ENCODE measurements at regions not wholly inside any gene's neighbourhood (a gene's known extent, or its start where the extent isn't known, plus 50 kb on each side); places are given as distances from the start of the nearest gene placed in this dataset.

GRCh38 chr15:93278783-93279182 is 189.8 kb upstream of the RGMA start:
- Histone ChIP-seq H3K4ac (ENCODE audit: low read depth in 1 of 2, low read length in 2 of 2) (no peak overlapping the region), H3K23ac (ENCODE audit: low read length in 2 of 2) (no peak overlapping the region), H3K79me1 (replicated peaks; ENCODE audit: low read length, poor library complexity, severe bottlenecking) (no peaks in the 10 kb centered on the region), H3K18ac (ENCODE audit: low read depth in 1 of 2, low read length in 2 of 2) (no peak overlapping the region), H2BK120ac (ENCODE audit: low read depth, low read length) (no peak overlapping the region), H3K4me3 (ENCODE audit: insufficient read depth in 1 of 2, low read depth in 1 of 2, low read length in 2 of 2) (no peak overlapping the region), H2BK15ac (ENCODE audit: low read depth, poor library complexity, severe bottlenecking) (no peak overlapping the region), H3K4me2 (ENCODE audit: low read length, poor library complexity, severe bottlenecking) (no peak overlapping the region), H3K9ac (ENCODE audit: low read length) (no peak overlapping the region), H3K9me3 (ENCODE audit: control insufficient read depth, low read length) (peaks cover 28% of the 10 kb centered on the region), H4K91ac (ENCODE audit: low read length) (no peak overlapping the region), H3K27me3 (ENCODE audit: control insufficient read depth in 1 of 2, insufficient read depth in 1 of 2, low read length in 2 of 2) (peaks cover 0 to 10% of the 10 kb centered on the region in 2 experiments), H2AK5ac (ENCODE audit: low read length, severe bottlenecking) (no peak overlapping the region), H3K14ac (ENCODE audit: low read length in 2 of 2) (no peak overlapping the region), H2BK12ac (ENCODE audit: low read length in 2 of 2) (no peak overlapping the region), H2BK5ac (ENCODE audit: low read depth, low read length, poor library complexity, severe bottlenecking) (no peak overlapping the region), H3K36me3 (ENCODE audit: control insufficient read depth in 1 of 2, insufficient read depth in 2 of 2, low read depth in 1 of 2, low read length in 2 of 2) (no peaks in the 10 kb centered on the region), H2AFZ (ENCODE audit: low read depth, low read length) (no peak overlapping the region), H3K4me1 (ENCODE audit: control insufficient read depth, insufficient read depth, low read depth, low read length) (peaks cover 3% of the 10 kb centered on the region), H4K8ac (ENCODE audit: low read length) (no peak overlapping the region), H3K27ac (ENCODE audit: low read length, poor library complexity, severe bottlenecking) (no peak overlapping the region)
- 93% methylated on average over 3 of the region's 3 CpGs for WGBS
- DNase-seq = no peak

- WGBS = 70% methylated on average over 10 of the region's 10 CpGs
- Histone ChIP-seq H2AK5ac (ENCODE audit: low read length, severe bottlenecking) (no peak overlapping the region), H3K9ac (ENCODE audit: low read length) (no peak overlapping the region), H4K91ac (ENCODE audit: low read length) (no peak overlapping the region), H3K27ac (ENCODE audit: low read length, poor library complexity, severe bottlenecking) (no peak overlapping the region), H2BK15ac (ENCODE audit: low read depth, poor library complexity, severe bottlenecking) (no peak overlapping the region), H3K14ac (ENCODE audit: low read length in 2 of 2) (no peak overlapping the region), H2BK120ac (ENCODE audit: low read depth, low read length) (no peak overlapping the region), H3K36me3 (ENCODE audit: control insufficient read depth in 1 of 2, insufficient read depth in 2 of 2, low read depth in 1 of 2, low read length in 2 of 2) (no peaks in the 10 kb centered on the region), H3K4me3 (ENCODE audit: insufficient read depth in 1 of 2, low read depth in 1 of 2, low read length in 2 of 2) (no peak overlapping the region), H3K18ac (ENCODE audit: low read depth in 1 of 2, low read length in 2 of 2) (no peak overlapping the region), H3K27me3 (ENCODE audit: control insufficient read depth in 1 of 2, insufficient read depth in 1 of 2, low read length in 2 of 2) (peaks cover 0 to 4% of the 10 kb centered on the region in 2 experiments), H3K4me1 (ENCODE audit: control insufficient read depth, insufficient read depth, low read depth, low read length) (peaks cover 3% of the 10 kb centered on the region), H3K79me1 (replicated peaks; ENCODE audit: low read length, poor library complexity, severe bottlenecking) (no peaks in the 10 kb centered on the region), H3K9me3 (ENCODE audit: control insufficient read depth, low read length) (peaks cover 35% of the 10 kb centered on the region), H4K8ac (ENCODE audit: low read length) (no peak overlapping the region), H2AFZ (ENCODE audit: low read depth, low read length) (no peak overlapping the region), H2BK5ac (ENCODE audit: low read depth, low read length, poor library complexity, severe bottlenecking) (no peak overlapping the region), H3K4ac (ENCODE audit: low read depth in 1 of 2, low read length in 2 of 2) (no peak overlapping the region), H3K23ac (ENCODE audit: low read length in 2 of 2) (no peak overlapping the region), H3K4me2 (ENCODE audit: low read length, poor library complexity, severe bottlenecking) (no peak overlapping the region), H2BK12ac (ENCODE audit: low read length in 2 of 2) (no peak overlapping the region)
- DNase-seq = no peak
These were observed 189.0 kb upstream of the RGMA start for GRCh38 chr15:93278006-93278405.

GRCh38 chr15:93274257-93274656 is 185.2 kb upstream of the RGMA start:
- DNase-seq = no peak
- no peaks in the 10 kb centered on the region for H3K36me3 ChIP-seq (ENCODE audit: control insufficient read depth in 1 of 2, insufficient read depth in 2 of 2, low read depth in 1 of 2, low read length in 2 of 2)
- H3K9ac ChIP-seq (ENCODE audit: low read length) = no peak overlapping the region
- H2BK12ac ChIP-seq (ENCODE audit: low read length in 2 of 2) = no peak overlapping the region
- H3K4ac ChIP-seq (ENCODE audit: low read depth in 1 of 2, low read length in 2 of 2) = no peak overlapping the region
- H3K27me3 ChIP-seq (ENCODE audit: control insufficient read depth in 1 of 2, insufficient read depth in 1 of 2, low read length in 2 of 2) = no peaks in the 10 kb centered on the region
- H3K4me3 ChIP-seq (ENCODE audit: insufficient read depth in 1 of 2, low read depth in 1 of 2, low read length in 2 of 2) = no peak overlapping the region
- no peaks in the 10 kb centered on the region for H3K79me1 ChIP-seq (replicated peaks; ENCODE audit: low read length, poor library complexity, severe bottlenecking)
- no peak overlapping the region for H3K14ac ChIP-seq (ENCODE audit: low read length in 2 of 2)
- H2AK5ac ChIP-seq (ENCODE audit: low read length, severe bottlenecking) = no peak overlapping the region
- H3K18ac ChIP-seq (ENCODE audit: low read depth in 1 of 2, low read length in 2 of 2) = no peak overlapping the region
- peaks cover 53% of the 10 kb centered on the region for H3K9me3 ChIP-seq (ENCODE audit: control insufficient read depth, low read length)
- no peak overlapping the region for H2BK5ac ChIP-seq (ENCODE audit: low read depth, low read length, poor library complexity, severe bottlenecking)
- H3K4me2 ChIP-seq (ENCODE audit: low read length, poor library complexity, severe bottlenecking) = no peak overlapping the region
- no peak overlapping the region for H2BK15ac ChIP-seq (ENCODE audit: low read depth, poor library complexity, severe bottlenecking)
- WGBS = 76% methylated on average over 6 of the region's 6 CpGs
- no peak overlapping the region for H3K27ac ChIP-seq (ENCODE audit: low read length, poor library complexity, severe bottlenecking)
- no peak overlapping the region for H2BK120ac ChIP-seq (ENCODE audit: low read depth, low read length)
- no peak overlapping the region for H4K8ac ChIP-seq (ENCODE audit: low read length)
- H4K91ac ChIP-seq (ENCODE audit: low read length) = no peak overlapping the region
- H3K23ac ChIP-seq (ENCODE audit: low read length in 2 of 2) = no peak overlapping the region
- no peak overlapping the region for H2AFZ ChIP-seq (ENCODE audit: low read depth, low read length)
- H3K4me1 ChIP-seq (ENCODE audit: control insufficient read depth, insufficient read depth, low read depth, low read length) = no peaks in the 10 kb centered on the region

- Histone ChIP-seq H3K4me2 (ENCODE audit: low read length, poor library complexity, severe bottlenecking) (no peak overlapping the region), H3K9ac (ENCODE audit: low read length) (no peak overlapping the region), H2BK15ac (ENCODE audit: low read depth, poor library complexity, severe bottlenecking) (no peak overlapping the region), H3K79me1 (replicated peaks; ENCODE audit: low read length, poor library complexity, severe bottlenecking) (no peaks in the 10 kb centered on the region), H3K4me3 (ENCODE audit: insufficient read depth in 1 of 2, low read depth in 1 of 2, low read length in 2 of 2) (no peak overlapping the region), H2AK5ac (ENCODE audit: low read length, severe bottlenecking) (no peak overlapping the region), H4K8ac (ENCODE audit: low read length) (no peak overlapping the region), H2BK120ac (ENCODE audit: low read depth, low read length) (no peak overlapping the region), H4K91ac (ENCODE audit: low read length) (no peak overlapping the region), H3K9me3 (ENCODE audit: control insufficient read depth, low read length) (peaks cover 58% of the 10 kb centered on the region), H3K14ac (ENCODE audit: low read length in 2 of 2) (no peak overlapping the region), H2AFZ (ENCODE audit: low read depth, low read length) (no peak overlapping the region), H3K27me3 (ENCODE audit: control insufficient read depth in 1 of 2, insufficient read depth in 1 of 2, low read length in 2 of 2) (no peaks in the 10 kb centered on the region), H3K27ac (ENCODE audit: low read length, poor library complexity, severe bottlenecking) (no peak overlapping the region), H3K4me1 (ENCODE audit: control insufficient read depth, insufficient read depth, low read depth, low read length) (no peaks in the 10 kb centered on the region), H3K36me3 (ENCODE audit: control insufficient read depth in 1 of 2, insufficient read depth in 2 of 2, low read depth in 1 of 2, low read length in 2 of 2) (no peaks in the 10 kb centered on the region), H2BK12ac (ENCODE audit: low read length in 2 of 2) (no peak overlapping the region), H2BK5ac (ENCODE audit: low read depth, low read length, poor library complexity, severe bottlenecking) (no peak overlapping the region), H3K4ac (ENCODE audit: low read depth in 1 of 2, low read length in 2 of 2) (no peak overlapping the region), H3K23ac (ENCODE audit: low read length in 2 of 2) (no peak overlapping the region), H3K18ac (ENCODE audit: low read depth in 1 of 2, low read length in 2 of 2) (no peak overlapping the region)
- 83% methylated on average over 6 of the region's 7 CpGs for WGBS
- DNase-seq = no peak
These were observed 182.9 kb upstream of the RGMA start for GRCh38 chr15:93271871-93272270.
